Activated B cell treated with CpG ODN at 0.5 μM for 24 hours (primary cell): ENCODE measurements at regions not wholly inside any gene's neighbourhood (a gene's known extent, or its start where the extent isn't known, plus 50 kb on each side); places are given as distances from the start of the nearest gene placed in this dataset.

Experiments
- ATAC-seq: fragments of 200-7000 bp; cut with Tn5 transposase; one replicate; pipeline ENCODE4 v1.10.0; 2021; ENCODE audit warnings: low read depth, mild to moderate bottlenecking, moderate library complexity
- CTCF ChIA-PET: fragments of 350-600 bp; sonication (Branson Sonifier 250); formaldehyde crosslinking; loops from one replicate; lab custom pipeline; 2021; ENCODE audit warnings: antibody characterized with exemption; lab: Charles Lee
- POLR2A ChIA-PET: fragments of 350-600 bp; sonication (Branson Sonifier 250); formaldehyde crosslinking; loops from one replicate; lab custom pipeline; 2021; ENCODE audit warnings: antibody characterized with exemption; lab: Charles Lee
- DNase-seq: peaks from one replicate; pipeline ENCODE4 v3.0.0; 2022
- H3K27ac Mint-ChIP-seq: one replicate; pipeline ENCODE4 v1.8.0; 2020; ENCODE audit warnings: mixed read lengths
- H3K27me3 Mint-ChIP-seq: one replicate; pipeline ENCODE4 v1.8.0; 2021; ENCODE audit warnings: mixed read lengths
- H3K36me3 Mint-ChIP-seq: one replicate; pipeline ENCODE4 v1.8.0; 2021; ENCODE audit warnings: low read depth, mixed read lengths
- H3K4me1 Mint-ChIP-seq: one replicate; pipeline ENCODE4 v1.8.0; 2021; ENCODE audit warnings: mixed read lengths
- H3K4me3 Mint-ChIP-seq: one replicate; pipeline ENCODE4 v1.8.0; 2020; ENCODE audit warnings: mild to moderate bottlenecking, mixed read lengths
- H3K9me3 Mint-ChIP-seq: one replicate; pipeline ENCODE4 v1.8.0; 2020; ENCODE audit warnings: mixed read lengths
- CTCF ChIP-seq: fragments of 200-600 bp; IDR thresholded peaks from one replicate; pipeline ENCODE4 v1.8.0; 2022; ENCODE audit warnings: antibody characterized with exemption, mild to moderate bottlenecking
- intact Hi-C: fragments of 100-400 bp; cut with micrococcal nuclease; formaldehyde crosslinking; loops from one replicate; pipeline ENCODE4 v1.15.1; 2024

- H3K27me3 Mint-ChIP-seq = no peaks in the 10 kb centered on the region
- no peak for DNase-seq
- H3K9me3 Mint-ChIP-seq = peaks cover 4% of the 10 kb centered on the region
- H3K27ac Mint-ChIP-seq = no peak overlapping the region
- no peaks in the 10 kb centered on the region for H3K36me3 Mint-ChIP-seq
- intact Hi-C loops = no loop called here
- no peak overlapping the region for H3K4me3 Mint-ChIP-seq
- ATAC-seq = no peak
- no peaks in the 10 kb centered on the region for H3K4me1 Mint-ChIP-seq
- TF ChIP-seq CTCF = no peak
- CTCF ChIA-PET = no interaction called here
- POLR2A ChIA-PET = no interaction called here
Measured at GRCh38 chr2:106969777-106970176, 83.8 kb upstream of the ST6GAL2 start.

GRCh38 chr2:106970471-106971261 is 84.7 kb upstream of the ST6GAL2 start:
- H3K27ac Mint-ChIP-seq = no peak overlapping the region
- intact Hi-C loops = no loop called here
- H3K36me3 Mint-ChIP-seq = no peaks in the 10 kb centered on the region
- no peaks in the 10 kb centered on the region for H3K27me3 Mint-ChIP-seq
- ChIA-PET POLR2A (no interaction called here), CTCF (no interaction called here)
- H3K4me1 Mint-ChIP-seq = no peaks in the 10 kb centered on the region
- no peak for TF ChIP-seq CTCF
- H3K9me3 Mint-ChIP-seq = peaks cover 4% of the 10 kb centered on the region
- no peak overlapping the region for H3K4me3 Mint-ChIP-seq
- no peak for DNase-seq
- no peak for ATAC-seq

- no peak for DNase-seq
- no peak for TF ChIP-seq CTCF
- ChIA-PET POLR2A (no interaction called here), CTCF (no interaction called here)
- intact Hi-C loops = no loop called here
- no peak for ATAC-seq
- no peaks in the 10 kb centered on the region for H3K36me3 Mint-ChIP-seq
- H3K4me3 Mint-ChIP-seq = no peak overlapping the region
- H3K9me3 Mint-ChIP-seq = no peaks in the 10 kb centered on the region
- H3K27me3 Mint-ChIP-seq = no peaks in the 10 kb centered on the region
- H3K4me1 Mint-ChIP-seq = no peaks in the 10 kb centered on the region
- H3K27ac Mint-ChIP-seq = no peak overlapping the region
Measured at GRCh38 chr2:106972782-106973181, 86.8 kb upstream of the ST6GAL2 start.

- TF ChIP-seq CTCF = no peak
- POLR2A ChIA-PET = no interaction called here
- ATAC-seq = no peak
- Mint-ChIP-seq H3K36me3 (no peaks in the 10 kb centered on the region), H3K27me3 (no peaks in the 10 kb centered on the region), H3K27ac (no peak overlapping the region), H3K9me3 (no peaks in the 10 kb centered on the region), H3K4me3 (no peak overlapping the region), H3K4me1 (no peaks in the 10 kb centered on the region)
- intact Hi-C loops = no loop called here
- CTCF ChIA-PET = no interaction called here
- no peak for DNase-seq
Measured at GRCh38 chr2:106974891-106975290, 88.9 kb upstream of the ST6GAL2 start.

GRCh38 chr2:106975641-106976040 is 89.7 kb upstream of the ST6GAL2 start:
- no peak overlapping the region for H3K27ac Mint-ChIP-seq
- no peaks in the 10 kb centered on the region for H3K36me3 Mint-ChIP-seq
- no peaks in the 10 kb centered on the region for H3K4me1 Mint-ChIP-seq
- DNase-seq (no peak), ATAC-seq (no peak)
- H3K4me3 Mint-ChIP-seq = no peak overlapping the region
- no peak for TF ChIP-seq CTCF
- H3K27me3 Mint-ChIP-seq = no peaks in the 10 kb centered on the region
- ChIA-PET CTCF (no interaction called here), POLR2A (no interaction called here)
- no peaks in the 10 kb centered on the region for H3K9me3 Mint-ChIP-seq
- intact Hi-C loops = no loop called here
